Uterus (tissue), 2 donors: ENCODE measurements at regions not wholly inside any gene's neighbourhood (a gene's known extent, or its start where the extent isn't known, plus 50 kb on each side); places are given as distances from the start of the nearest gene placed in this dataset.

Experiments used
- CTCF ChIP-seq, 4 experiments: fragments of 200-600 bp in 2 of 4; fragments of 450-650 bp in 2 of 4; sonication (generic) in 2 of 4; IDR thresholded peaks; one replicate each; pipeline ENCODE4 v1.5.1; 2016 to 2019; ENCODE audit warnings: antibody characterized with exemption in 4 of 4, mild to moderate bottlenecking in 2 of 4, moderate library complexity in 1 of 4
- POLR2A ChIP-seq, 2 donors: fragments of 450-650 bp; IDR thresholded peaks; one replicate each; pipeline ENCODE4 v1.6.1; 2016; ENCODE audit warnings: antibody characterized with exemption in 2 of 2, mild to moderate bottlenecking in 1 of 2, moderate library complexity in 1 of 2

- TF ChIP-seq POLR2A (IDR thresholded peaks at IDR 0.05) (no peak), CTCF (IDR thresholded peaks at IDR 0.05) (no peak)
Measured at GRCh38 chr6:104381907-104382306, 477.8 kb downstream of the HACE1 start.
